Umbilical cord (tissue), 1 donor: ENCODE measurements at regions not wholly inside any gene's neighbourhood (a gene's known extent, or its start where the extent isn't known, plus 50 kb on each side); places are given as distances from the start of the nearest gene placed in this dataset.

Experiments
- DNase-seq: peaks from one replicate; pipeline ENCODE4 v3.0.0-alpha.2; 2015; ENCODE audit warnings: low spot score

DNA sequence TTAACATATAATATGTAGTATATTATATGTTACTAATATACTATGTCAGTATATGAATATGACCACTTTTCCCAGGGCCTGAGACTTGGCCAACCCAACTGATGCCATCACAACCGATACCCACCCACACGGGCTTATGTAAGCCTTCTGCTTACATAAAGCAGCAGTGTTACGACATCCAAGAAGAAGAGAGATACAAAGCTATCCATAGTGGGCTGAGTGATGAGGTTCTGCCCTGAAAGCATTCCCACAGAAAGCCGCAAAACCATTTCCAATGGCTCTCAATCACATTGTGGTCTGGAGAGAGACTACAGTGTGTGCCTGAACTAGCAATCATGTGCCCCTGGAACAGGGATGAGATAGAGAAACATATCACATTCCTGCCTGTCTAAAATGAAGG lies 177.9 kb downstream of the PLOD2 start:
- DNase-seq, result no peak
